ENCODE measurements at regions not wholly inside any gene's neighbourhood (a gene's known extent, or its start where the extent isn't known, plus 50 kb on each side); places are given as distances from the start of the nearest gene placed in this dataset.
"Not testable (repeated sequence)": the region's sequence is repeated elsewhere in the genome, so short reads cannot be mapped to it uniquely, and the experiment has no call there.

- H3K9ac ChIP-seq (ENCODE audit: insufficient read length), result no peak overlapping the region
- no peaks in the 10 kb centered on the region for H3K36me3 ChIP-seq (ENCODE audit: insufficient read depth, low read length)
- TF ChIP-seq EZH2 (IDR thresholded peaks at IDR 0.05) (no peak), POLR2AphosphoS5 (IDR thresholded peaks at IDR 0.05; ENCODE audit: borderline replicate concordance, low read depth, low read length) (no peak)
- H3K4me3 ChIP-seq, result no peak overlapping the region
- no peak overlapping the region for H3K27ac ChIP-seq
- H3K9me3 ChIP-seq (ENCODE audit: low read depth, low read length), result no peaks in the 10 kb centered on the region
- DNase-seq (ENCODE audit: low read depth, low spot score), result no peak
Observed at GRCh38 chr2:57044931-57045635, 861.3 kb downstream of the CCDC85A start.

GRCh38 chr2:57049273-57049672, 865.5 kb downstream of the CCDC85A start:
- Histone ChIP-seq H3K9ac (ENCODE audit: insufficient read length) (no peak overlapping the region), H3K9me3 (ENCODE audit: low read depth, low read length) (no peaks in the 10 kb centered on the region), H3K36me3 (ENCODE audit: insufficient read depth, low read length) (no peaks in the 10 kb centered on the region), H3K4me3 (no peak overlapping the region), H3K27ac (no peak overlapping the region)
- no peak for DNase-seq (ENCODE audit: low read depth, low spot score)
- TF ChIP-seq FOXP2 (optimal IDR thresholded peaks at IDR 0.05; ENCODE audit: control extremely low read depth, extremely low read length, insufficient read depth) (no peak), POLR2AphosphoS5 (IDR thresholded peaks at IDR 0.05; ENCODE audit: borderline replicate concordance, low read depth, low read length) (no peak), EZH2 (IDR thresholded peaks at IDR 0.05) (no peak)

- no peak overlapping the region for H3K27ac ChIP-seq
- H3K4me3 ChIP-seq, result no peak overlapping the region
- H3K9me3 ChIP-seq (ENCODE audit: low read depth, low read length), result no peaks in the 10 kb centered on the region
- no peak for DNase-seq (ENCODE audit: low read depth, low spot score)
- no peak for TF ChIP-seq POLR2AphosphoS5 (IDR thresholded peaks at IDR 0.05; ENCODE audit: borderline replicate concordance, low read depth, low read length)
- H3K36me3 ChIP-seq (ENCODE audit: insufficient read depth, low read length), result no peaks in the 10 kb centered on the region
- no peak overlapping the region for H3K9ac ChIP-seq (ENCODE audit: insufficient read length)
Observed at GRCh38 chr2:57050007-57050406, 866.2 kb downstream of the CCDC85A start.

- not testable (repeated sequence) for H3K4me3 ChIP-seq; H3K9me3 ChIP-seq (ENCODE audit: low read depth, low read length); H3K36me3 ChIP-seq (ENCODE audit: insufficient read depth, low read length); H3K9ac ChIP-seq (ENCODE audit: insufficient read length); H3K27ac ChIP-seq; DNase-seq (ENCODE audit: low read depth, low spot score)
Observed at GRCh38 chr2:57066301-57066700, 882.5 kb downstream of the CCDC85A start.

DNA sequence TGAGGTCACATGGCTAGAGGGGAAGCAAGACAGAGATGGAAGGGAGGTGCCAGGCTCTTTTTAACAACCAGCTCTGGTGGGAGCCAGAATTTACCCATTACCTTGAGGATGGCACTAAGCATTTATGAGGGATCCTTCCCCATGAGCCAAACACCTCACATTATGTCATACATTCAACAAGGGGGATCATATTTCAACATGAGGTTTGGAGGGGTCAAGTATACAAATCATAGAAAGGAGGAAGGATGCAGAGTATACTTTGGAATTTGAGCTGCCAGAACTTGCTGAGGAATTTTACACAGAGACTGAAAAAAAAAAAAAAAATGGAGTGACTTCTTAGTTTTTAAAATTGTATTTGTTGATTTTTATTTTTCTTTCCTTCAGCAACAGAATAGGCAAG, 891.4 kb downstream of the CCDC85A start:
- Histone ChIP-seq H3K27ac (no peak overlapping the region), H3K4me3 (no peak overlapping the region), H3K9ac (ENCODE audit: insufficient read length) (no peak overlapping the region), H3K36me3 (ENCODE audit: insufficient read depth, low read length) (no peaks in the 10 kb centered on the region), H3K9me3 (ENCODE audit: low read depth, low read length) (no peaks in the 10 kb centered on the region)
- DNase-seq (ENCODE audit: low read depth, low spot score), result no peak
- TF ChIP-seq FOXP2 (optimal IDR thresholded peaks at IDR 0.05; ENCODE audit: control extremely low read depth, extremely low read length, insufficient read depth), result no peak
- TF ChIP-seq POLR2AphosphoS5 (IDR thresholded peaks at IDR 0.05; ENCODE audit: borderline replicate concordance, low read depth, low read length), result no peak
- no peak for TF ChIP-seq EZH2 (IDR thresholded peaks at IDR 0.05)

- no peak for TF ChIP-seq POLR2AphosphoS5 (IDR thresholded peaks at IDR 0.05; ENCODE audit: borderline replicate concordance, low read depth, low read length)
- TF ChIP-seq EZH2 (IDR thresholded peaks at IDR 0.05), result no peak
- DNase-seq (ENCODE audit: low read depth, low spot score), result no peak
- H3K4me3 ChIP-seq, result no peak overlapping the region
- H3K27ac ChIP-seq, result no peak overlapping the region
- H3K9me3 ChIP-seq (ENCODE audit: low read depth, low read length), result no peaks in the 10 kb centered on the region
- no peak overlapping the region for H3K9ac ChIP-seq (ENCODE audit: insufficient read length)
- H3K36me3 ChIP-seq (ENCODE audit: insufficient read depth, low read length), result no peaks in the 10 kb centered on the region
Observed at GRCh38 chr2:57080035-57080434, 896.2 kb downstream of the CCDC85A start.

DNA sequence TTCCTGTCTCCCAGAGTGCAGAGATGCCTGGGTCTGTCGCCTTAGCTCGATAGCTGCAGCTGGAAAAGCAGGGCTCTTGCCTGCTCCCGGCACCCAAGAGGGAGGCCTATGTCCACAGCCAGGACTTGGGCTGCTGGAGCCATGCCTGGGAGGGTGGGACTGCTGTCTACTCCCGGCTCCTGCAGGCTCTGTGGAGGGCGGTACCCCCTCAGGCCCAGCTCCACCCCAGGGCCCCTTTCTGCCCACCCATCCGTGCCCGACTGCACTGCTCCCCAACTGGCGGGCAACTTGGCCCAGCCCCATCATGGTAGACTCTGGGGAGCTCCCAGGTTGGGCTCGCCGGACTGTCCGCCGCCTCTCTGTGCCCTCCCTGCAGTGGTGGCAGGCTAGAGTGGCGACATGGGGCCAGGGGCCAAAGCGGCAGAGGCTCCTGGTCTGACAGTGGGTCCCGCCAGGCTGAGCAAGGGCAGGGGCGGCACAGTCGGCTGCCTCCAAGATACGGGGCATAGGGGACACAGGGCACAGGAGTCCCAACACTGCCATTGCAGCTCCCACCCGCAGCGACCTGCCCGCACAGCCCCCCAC, 901.0 kb downstream of the CCDC85A start:
- TF ChIP-seq FOXP2 (optimal IDR thresholded peaks at IDR 0.05; ENCODE audit: control extremely low read depth, extremely low read length, insufficient read depth), result no peak
- no peak for TF ChIP-seq POLR2AphosphoS5 (IDR thresholded peaks at IDR 0.05; ENCODE audit: borderline replicate concordance, low read depth, low read length)
- no peak for TF ChIP-seq EZH2 (IDR thresholded peaks at IDR 0.05)

DNA sequence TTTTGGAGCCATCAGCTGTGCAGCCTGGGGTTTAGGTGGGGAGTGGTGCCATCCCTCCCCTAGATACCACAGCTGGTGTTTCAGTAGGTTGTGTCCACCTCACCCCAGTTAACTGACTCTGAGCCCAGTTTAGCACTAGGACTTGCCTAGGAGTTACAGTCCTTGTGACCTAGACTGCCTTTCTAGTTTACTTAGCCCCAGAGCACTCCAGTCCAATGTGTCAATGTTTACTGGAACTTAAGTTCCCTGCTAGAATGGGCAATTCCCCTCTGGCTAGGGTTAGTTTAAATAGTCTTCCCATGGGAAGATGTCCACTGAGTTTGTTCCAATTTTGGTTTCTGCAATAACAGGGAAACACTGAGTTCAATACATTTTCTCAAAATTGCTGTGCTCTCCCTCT, 909.2 kb downstream of the CCDC85A start:
- DNase-seq (ENCODE audit: low read depth, low spot score), result no peak
- Histone ChIP-seq H3K9me3 (ENCODE audit: low read depth, low read length) (no peaks in the 10 kb centered on the region), H3K9ac (ENCODE audit: insufficient read length) (no peak overlapping the region), H3K27ac (no peak overlapping the region), H3K4me3 (no peak overlapping the region), H3K36me3 (ENCODE audit: insufficient read depth, low read length) (no peaks in the 10 kb centered on the region)
- no peak for TF ChIP-seq FOXP2 (optimal IDR thresholded peaks at IDR 0.05; ENCODE audit: control extremely low read depth, extremely low read length, insufficient read depth)
- TF ChIP-seq EZH2 (IDR thresholded peaks at IDR 0.05), result no peak
- no peak for TF ChIP-seq POLR2AphosphoS5 (IDR thresholded peaks at IDR 0.05; ENCODE audit: borderline replicate concordance, low read depth, low read length)

More for the DNA sequence above, 901.0 kb downstream of the CCDC85A start:
- Histone ChIP-seq H3K9ac (ENCODE audit: insufficient read length) (no peak overlapping the region), H3K36me3 (ENCODE audit: insufficient read depth, low read length) (no peaks in the 10 kb centered on the region), H3K27ac (no peak overlapping the region), H3K4me3 (no peak overlapping the region), H3K9me3 (ENCODE audit: low read depth, low read length) (no peaks in the 10 kb centered on the region)
- DNase-seq (ENCODE audit: low read depth, low spot score), result no peak

DNA sequence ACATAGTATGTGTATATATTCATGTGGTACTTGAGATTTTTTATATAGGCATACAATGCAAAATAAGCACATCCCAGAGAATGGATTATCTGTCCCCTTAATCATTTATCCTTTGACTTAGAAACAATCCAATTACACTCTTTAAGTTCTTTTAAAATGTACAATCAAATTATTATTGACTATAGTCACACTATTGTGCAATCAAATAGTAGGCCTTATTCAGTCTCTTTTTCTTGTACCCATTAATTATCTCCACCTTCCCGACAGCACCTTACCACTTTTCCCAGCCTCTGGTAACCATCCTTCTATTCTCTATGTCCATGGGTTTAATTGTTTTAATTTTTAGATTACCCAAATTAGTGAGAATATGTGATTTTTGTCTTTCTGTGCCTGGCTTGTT, 914.1 kb downstream of the CCDC85A start:
- Histone ChIP-seq H3K9me3 (ENCODE audit: low read depth, low read length) (no peaks in the 10 kb centered on the region), H3K9ac (ENCODE audit: insufficient read length) (no peak overlapping the region), H3K27ac (no peak overlapping the region), H3K4me3 (no peak overlapping the region), H3K36me3 (ENCODE audit: insufficient read depth, low read length) (no peaks in the 10 kb centered on the region)
- DNase-seq (ENCODE audit: low read depth, low spot score), result no peak
- TF ChIP-seq POLR2AphosphoS5 (IDR thresholded peaks at IDR 0.05; ENCODE audit: borderline replicate concordance, low read depth, low read length) (no peak), EZH2 (IDR thresholded peaks at IDR 0.05) (no peak)
